GM23338 (cell line): ENCODE measurements at regions not wholly inside any gene's neighbourhood (a gene's known extent, or its start where the extent isn't known, plus 50 kb on each side); places are given as distances from the start of the nearest gene placed in this dataset.
"Not testable (repeated sequence)": the region's sequence is repeated elsewhere in the genome, so short reads cannot be mapped to it uniquely, and the experiment has no call there.

Source experiments
- ATAC-seq: fragments of 200-7000 bp; cut with Tn5 transposase; 3 replicates; pipeline ENCODE4 v1.9.1; 2020
- DNase-seq: peaks from one replicate; pipeline ENCODE4 v3.0.0-alpha.2; 2015; ENCODE audit warnings: low spot score
- H2AFZ ChIP-seq: fragments of 200-600 bp; sonication (generic); 2 replicates; pipeline ENCODE4 v1.8.0; 2016; ENCODE audit warnings: antibody characterized with exemption, mild to moderate bottlenecking, moderate library complexity
- H3F3A ChIP-seq: fragments of 200-600 bp; sonication (generic); replicated peaks from 2 replicates; pipeline ENCODE4 v1.8.0; 2017; ENCODE audit warnings: antibody characterized with exemption, mixed run types, low read depth
- H3K27ac ChIP-seq: fragments of 200-600 bp; sonication (generic); 2 replicates; pipeline ENCODE4 v1.6.1; 2016; ENCODE audit warnings: low read depth
- H3K27me3 ChIP-seq: fragments of 200-600 bp; sonication (generic); 2 replicates; pipeline ENCODE4 v1.8.0; 2016; ENCODE audit warnings: mild to moderate bottlenecking, mixed run types, moderate library complexity; ENCODE audit not compliant: insufficient read depth
- H3K36me3 ChIP-seq: fragments of 200-600 bp; sonication (generic); 2 replicates; pipeline ENCODE4 v1.8.0; 2016; ENCODE audit warnings: mild to moderate bottlenecking; ENCODE audit not compliant: insufficient read depth
- H3K4me1 ChIP-seq: fragments of 200-600 bp; sonication (generic); 2 replicates; pipeline ENCODE4 v1.8.0; 2016; ENCODE audit warnings: mild to moderate bottlenecking, moderate library complexity; ENCODE audit not compliant: insufficient read depth
- H3K4me2 ChIP-seq: fragments of 200-600 bp; sonication (generic); 2 replicates; pipeline ENCODE4 v1.7.1; 2017; ENCODE audit warnings: mixed run types
- H3K4me3 ChIP-seq: fragments of 200-600 bp; sonication (generic); 2 replicates; pipeline ENCODE4 v1.6.1; 2016; ENCODE audit warnings: mixed run types
- H3K79me2 ChIP-seq: fragments of 200-600 bp; sonication (generic); replicated peaks from 2 replicates; pipeline ENCODE4 v1.8.0; 2017; ENCODE audit warnings: mild to moderate bottlenecking; ENCODE audit not compliant: insufficient read depth
- H3K9me2 ChIP-seq: fragments of 200-600 bp; sonication (generic); 2 replicates; pipeline ENCODE4 v1.8.0; 2017; ENCODE audit not compliant: insufficient read depth
- H4K20me1 ChIP-seq: fragments of 200-600 bp; sonication (generic); replicated peaks from 2 replicates; pipeline ENCODE4 v1.8.0; 2017; ENCODE audit warnings: mild to moderate bottlenecking; ENCODE audit not compliant: insufficient read depth
- H3K27ac Mint-ChIP-seq: 2 replicates; pipeline ENCODE4 v1.8.0; 2020; ENCODE audit warnings: inconsistent platforms, mild to moderate bottlenecking, moderate library complexity, mixed read lengths
- H3K27me3 Mint-ChIP-seq: 3 replicates; pipeline ENCODE4 v1.8.0; 2022; ENCODE audit warnings: low read depth, mild to moderate bottlenecking, moderate library complexity, mixed read lengths, inconsistent platforms; ENCODE audit not compliant: insufficient read depth, poor library complexity
- H3K36me3 Mint-ChIP-seq: 3 replicates; pipeline ENCODE4 v1.8.0; 2021; ENCODE audit warnings: low read depth, mild to moderate bottlenecking, inconsistent platforms, moderate library complexity, mixed read lengths
- H3K4me1 Mint-ChIP-seq: 3 replicates; pipeline ENCODE4 v1.8.0; 2020; ENCODE audit warnings: mild to moderate bottlenecking, inconsistent platforms, mixed read lengths
- H3K4me3 Mint-ChIP-seq: 3 replicates; pipeline ENCODE4 v1.8.0; 2021; ENCODE audit warnings: moderate library complexity, mild to moderate bottlenecking, inconsistent platforms, mixed read lengths
- H3K9me3 Mint-ChIP-seq: 3 replicates; pipeline ENCODE4 v1.8.0; 2020; ENCODE audit warnings: moderate library complexity, mild to moderate bottlenecking, inconsistent platforms, mixed read lengths

DNA sequence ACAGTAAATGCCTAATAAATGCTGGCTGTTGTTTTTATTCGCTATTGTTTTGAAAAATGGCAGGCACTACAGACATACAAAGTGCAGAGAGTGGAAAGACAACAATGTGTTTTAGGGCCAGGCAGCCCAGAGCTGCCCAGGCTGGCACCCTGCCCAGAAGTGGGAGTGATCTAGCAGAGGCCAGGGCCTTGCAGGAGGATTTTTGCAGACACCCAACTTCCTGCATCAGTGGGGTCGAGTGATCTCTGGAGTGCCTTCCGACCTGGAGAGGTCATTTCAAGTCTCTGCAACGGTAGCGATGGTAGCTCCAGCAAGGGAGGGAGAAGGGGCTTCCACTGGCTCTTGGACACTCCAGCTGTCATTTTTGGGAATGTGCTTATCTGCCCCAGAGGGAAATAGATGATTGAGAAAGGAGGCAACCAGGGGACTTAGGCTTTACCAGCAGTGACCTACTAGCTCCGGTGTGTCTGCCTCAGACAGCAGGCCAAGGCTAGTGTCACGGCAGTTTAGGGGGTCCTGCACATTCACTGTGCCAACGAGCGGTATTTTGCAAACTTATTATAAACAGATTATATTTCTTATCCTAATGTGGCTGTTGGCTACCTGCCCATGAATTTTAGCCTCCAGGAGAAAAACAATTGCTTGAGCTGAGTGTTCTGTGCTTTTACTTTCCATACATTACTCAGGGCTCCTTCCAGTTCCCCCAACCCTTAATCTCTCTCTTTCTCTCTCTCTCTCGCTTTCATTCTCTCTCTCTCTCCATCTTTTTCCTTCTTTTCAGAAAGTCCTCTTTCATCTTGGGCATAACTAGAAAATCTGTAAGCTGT is 153.9 kb upstream of the PLGLB2 start:
- H3K36me3 Mint-ChIP-seq, H3F3A ChIP-seq, H3K4me3 ChIP-seq, H3K4me3 Mint-ChIP-seq, DNase-seq, H2AFZ ChIP-seq, H3K9me2 ChIP-seq, H3K4me1 ChIP-seq, H3K4me1 Mint-ChIP-seq, H3K27me3 Mint-ChIP-seq, H3K79me2 ChIP-seq, H3K36me3 ChIP-seq, H3K4me2 ChIP-seq, H3K27ac ChIP-seq, ATAC-seq, H3K27ac Mint-ChIP-seq, H3K27me3 ChIP-seq, H4K20me1 ChIP-seq, H3K9me3 Mint-ChIP-seq: not testable (repeated sequence)

DNA sequence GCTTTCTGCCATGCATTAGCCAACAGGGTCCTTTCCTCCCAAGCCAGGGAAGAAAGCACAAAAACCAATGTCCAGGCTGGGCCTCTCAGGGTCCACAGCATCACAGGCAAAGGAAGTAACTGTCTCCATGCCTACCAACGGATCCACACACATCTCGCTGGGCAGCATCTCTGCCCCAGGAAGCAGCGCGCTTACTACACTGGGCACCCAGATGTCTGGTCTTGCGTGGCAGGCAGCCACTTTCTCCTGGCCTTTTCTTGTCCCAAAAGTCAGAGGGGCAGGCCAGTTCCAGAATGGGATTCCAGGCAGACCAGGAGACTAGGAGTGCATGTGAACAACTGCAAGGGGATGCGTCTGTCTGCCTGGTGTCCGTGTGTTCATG is 153.3 kb upstream of the PLGLB2 start:
- not testable (repeated sequence) for H3K4me2 ChIP-seq

DNA sequence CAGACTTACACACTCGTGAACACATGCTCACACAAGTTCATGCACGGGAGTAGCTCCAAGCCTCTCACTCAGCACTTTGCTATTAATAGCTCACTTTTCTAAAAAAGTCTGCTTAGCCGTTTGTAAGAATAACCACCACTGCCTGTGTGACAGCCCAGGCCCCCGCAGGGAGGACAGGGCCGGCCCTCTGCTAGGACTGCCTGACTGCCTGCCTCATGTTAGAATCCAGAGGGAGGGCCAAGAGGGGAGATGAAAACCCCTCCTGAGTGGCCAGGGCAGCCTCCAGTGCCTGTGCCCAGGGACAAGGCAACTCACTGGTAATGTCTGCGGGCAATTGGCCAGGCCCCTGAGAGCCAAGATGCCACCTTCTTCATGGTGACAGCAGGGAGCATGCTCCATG is 152.9 kb upstream of the PLGLB2 start:
- not testable (repeated sequence) for H3K79me2 ChIP-seq, H3K4me1 ChIP-seq, H3K27me3 Mint-ChIP-seq, H3K4me3 ChIP-seq, H3K9me2 ChIP-seq, H3K4me3 Mint-ChIP-seq, H3K27ac Mint-ChIP-seq, H3K27me3 ChIP-seq, H3F3A ChIP-seq, H3K4me1 Mint-ChIP-seq, H3K36me3 Mint-ChIP-seq, DNase-seq, H3K9me3 Mint-ChIP-seq, H2AFZ ChIP-seq, H3K4me2 ChIP-seq, H4K20me1 ChIP-seq, H3K27ac ChIP-seq, ATAC-seq, H3K36me3 ChIP-seq

More for the DNA sequence above, 153.3 kb upstream of the PLGLB2 start:
- H4K20me1 ChIP-seq, H3K27ac Mint-ChIP-seq, H3F3A ChIP-seq, H3K9me3 Mint-ChIP-seq, DNase-seq, H3K27me3 ChIP-seq, H3K4me1 Mint-ChIP-seq, H3K36me3 Mint-ChIP-seq, H3K4me1 ChIP-seq, H3K79me2 ChIP-seq, H3K27ac ChIP-seq, H3K36me3 ChIP-seq, H3K9me2 ChIP-seq, H3K4me3 Mint-ChIP-seq, ATAC-seq, H2AFZ ChIP-seq, H3K4me3 ChIP-seq, H3K27me3 Mint-ChIP-seq: not testable (repeated sequence)

DNA sequence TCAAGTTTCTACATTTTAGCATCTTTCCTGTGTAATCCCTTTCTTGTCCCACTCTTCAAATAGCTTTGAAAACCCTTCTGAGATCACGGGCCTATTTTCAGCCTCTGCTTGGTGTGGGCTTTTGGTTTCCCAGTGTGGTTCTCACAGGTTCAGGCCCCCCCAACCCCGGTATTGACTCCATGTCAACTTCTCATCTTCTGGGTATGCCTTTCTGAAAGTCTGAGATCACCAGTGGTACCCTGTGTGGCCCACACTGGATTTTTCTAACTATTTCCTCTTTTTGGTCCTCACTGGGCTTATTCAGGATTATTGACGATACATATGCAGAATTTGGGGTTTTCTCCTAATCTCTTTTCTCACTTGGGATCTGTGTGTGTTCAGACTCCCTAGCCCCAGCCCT is 146.9 kb upstream of the PLGLB2 start:
- H3K27ac ChIP-seq, DNase-seq, H3K79me2 ChIP-seq, H3K9me3 Mint-ChIP-seq, H3K36me3 Mint-ChIP-seq, H3K27me3 ChIP-seq, H3K27ac Mint-ChIP-seq, H3K27me3 Mint-ChIP-seq, H3K4me3 ChIP-seq, H3F3A ChIP-seq, H3K4me2 ChIP-seq, H3K9me2 ChIP-seq, H4K20me1 ChIP-seq, H3K4me3 Mint-ChIP-seq, H3K36me3 ChIP-seq, H3K4me1 Mint-ChIP-seq, H2AFZ ChIP-seq, ATAC-seq, H3K4me1 ChIP-seq: not testable (repeated sequence)

DNA sequence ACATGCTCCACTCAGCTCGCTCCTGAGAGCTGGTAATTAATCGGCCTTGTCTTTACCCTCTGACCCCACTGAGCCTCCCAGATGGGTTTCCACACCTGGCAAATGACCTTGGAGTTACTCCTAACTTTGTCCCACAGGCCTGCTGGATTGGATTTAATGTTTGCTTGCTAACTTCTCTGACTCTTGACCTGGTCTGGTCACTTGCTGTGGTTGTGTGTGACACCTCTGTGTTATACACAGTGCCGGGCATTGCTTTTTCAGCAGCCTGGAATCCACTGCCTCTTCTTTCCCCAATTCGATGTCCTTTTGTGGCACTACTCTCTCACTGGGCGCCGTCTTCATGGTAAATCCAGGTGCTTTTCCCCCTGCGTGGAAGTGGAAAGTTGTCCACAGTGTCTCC is 145.8 kb upstream of the PLGLB2 start:
- not testable (repeated sequence) for H3F3A ChIP-seq, H3K79me2 ChIP-seq, H3K9me2 ChIP-seq, H3K36me3 ChIP-seq, H4K20me1 ChIP-seq, H3K9me3 Mint-ChIP-seq, H3K27me3 ChIP-seq, H3K36me3 Mint-ChIP-seq, H3K27me3 Mint-ChIP-seq, H3K4me3 Mint-ChIP-seq, H3K27ac ChIP-seq, H3K4me2 ChIP-seq, H3K27ac Mint-ChIP-seq, H3K4me3 ChIP-seq, H3K4me1 ChIP-seq, DNase-seq, ATAC-seq, H3K4me1 Mint-ChIP-seq, H2AFZ ChIP-seq

DNA sequence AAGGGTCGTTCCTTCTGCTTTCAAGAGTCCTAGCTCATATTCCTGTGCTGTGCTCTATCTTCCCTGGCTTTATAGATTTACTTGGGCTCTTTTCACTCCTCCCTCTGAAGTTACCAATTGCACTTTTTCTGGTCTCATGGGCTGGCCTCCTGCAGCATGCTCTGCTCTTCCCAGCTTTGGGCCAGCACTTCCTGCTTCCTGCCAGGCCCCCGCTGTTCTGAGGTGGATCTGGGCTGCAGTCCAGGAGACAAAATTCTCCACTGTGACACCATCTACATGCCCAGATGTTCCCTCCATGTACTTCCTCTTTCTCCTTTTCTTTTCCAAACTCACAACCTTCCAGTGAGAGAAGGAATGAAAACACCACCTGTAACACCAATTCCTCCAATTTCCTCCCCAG is 145.2 kb upstream of the PLGLB2 start:
- H3K27ac ChIP-seq, ATAC-seq, H3K4me1 Mint-ChIP-seq, H3F3A ChIP-seq, H3K36me3 ChIP-seq, DNase-seq, H4K20me1 ChIP-seq, H3K4me2 ChIP-seq, H3K4me1 ChIP-seq, H3K4me3 ChIP-seq, H3K4me3 Mint-ChIP-seq, H3K79me2 ChIP-seq, H2AFZ ChIP-seq, H3K36me3 Mint-ChIP-seq, H3K9me3 Mint-ChIP-seq, H3K27me3 Mint-ChIP-seq, H3K9me2 ChIP-seq, H3K27me3 ChIP-seq, H3K27ac Mint-ChIP-seq: not testable (repeated sequence)
